Hematopoietic multipotent progenitor cell treated with erythropoietin and hydrocortisone succinate and interleukin-3 and kit ligand, for 17 days (in vitro differentiated cells): ENCODE measurements at regions not wholly inside any gene's neighbourhood (a gene's known extent, or its start where the extent isn't known, plus 50 kb on each side); places are given as distances from the start of the nearest gene placed in this dataset.

Experiments
- DNase-seq: peaks from one replicate; pipeline ENCODE4 v3.0.0-alpha.2; 2015; ENCODE audit warnings: low spot score

- no peak for DNase-seq
These were observed 190.2 kb upstream of the MYL2 start for GRCh38 chr12:111110556-111110955.

- DNase-seq = no peak
These were observed 188.3 kb upstream of the MYL2 start for GRCh38 chr12:111108726-111109125.

GRCh38 chr12:111107392-111108178, 187.2 kb upstream of the MYL2 start:
- DNase-seq = no peak

GRCh38 chr12:111105294-111105693, 184.9 kb upstream of the MYL2 start:
- DNase-seq = no peak

DNA sequence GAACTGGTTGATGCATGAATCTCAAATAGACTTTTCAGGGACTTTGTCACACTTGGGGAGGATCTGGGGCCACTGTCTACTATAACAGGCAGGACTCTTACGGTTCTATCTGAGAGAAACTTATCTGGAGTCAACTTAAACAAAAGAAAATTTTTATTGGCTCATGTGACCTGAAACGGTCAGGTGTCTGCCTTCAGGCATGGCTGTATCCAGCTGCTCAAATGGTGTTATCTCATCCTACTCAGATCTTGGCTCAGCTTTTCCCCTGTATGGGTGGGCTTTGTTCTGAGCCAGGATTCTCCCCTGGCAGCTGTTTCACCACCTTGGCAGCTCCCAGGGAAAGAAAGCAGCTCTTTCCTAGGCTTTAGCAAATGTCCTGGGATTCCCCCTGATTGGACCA, 183.2 kb upstream of the MYL2 start:
- DNase-seq = no peak

GRCh38 chr12:111102102-111102739, 181.8 kb upstream of the MYL2 start:
- no peak for DNase-seq

GRCh38 chr12:111101003-111101402, 180.6 kb upstream of the MYL2 start:
- DNase-seq = no peak

DNA sequence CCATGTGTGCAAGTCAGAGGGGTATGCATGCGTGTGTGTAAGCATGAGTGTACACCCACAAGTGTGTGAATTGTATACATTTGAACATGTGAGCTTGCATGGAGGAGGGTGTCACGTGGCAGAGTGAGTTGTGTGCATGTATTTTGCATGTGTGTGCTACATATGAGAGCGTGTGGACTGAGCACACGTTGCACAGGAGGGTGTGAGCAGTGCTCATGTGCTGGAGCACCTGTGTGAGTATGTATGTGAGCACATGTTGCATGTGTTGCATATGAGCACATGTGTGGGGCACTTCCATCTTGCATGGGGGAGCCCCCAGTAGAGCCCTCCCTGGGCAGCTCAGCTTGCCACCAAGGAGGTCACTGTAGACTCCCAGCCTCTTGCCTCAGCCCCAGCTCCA, 180.2 kb upstream of the MYL2 start:
- DNase-seq = no peak

DNA sequence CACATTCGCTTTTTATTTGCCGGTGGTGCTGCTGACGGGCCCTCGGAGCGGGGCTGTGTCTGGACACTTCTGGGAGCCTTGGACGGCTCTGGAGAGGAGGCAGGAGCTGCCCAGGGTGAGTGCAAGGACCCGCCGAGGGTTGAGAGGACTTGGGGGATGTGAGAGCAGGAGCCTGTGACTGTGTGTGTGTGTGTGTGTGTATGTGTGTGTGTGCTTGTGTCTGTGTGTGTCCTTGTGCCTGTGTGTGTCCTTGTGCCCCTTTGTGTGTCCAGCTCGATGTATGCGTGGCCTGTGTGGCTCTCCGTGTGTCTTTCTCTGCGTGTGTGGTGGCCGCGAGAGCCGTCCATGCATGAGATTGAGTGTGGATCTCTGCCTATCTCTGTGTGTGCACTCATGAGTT, 179.6 kb upstream of the MYL2 start:
- DNase-seq = no peak

- DNase-seq = no peak
These were observed 178.8 kb upstream of the MYL2 start for GRCh38 chr12:111099186-111099585.

DNA sequence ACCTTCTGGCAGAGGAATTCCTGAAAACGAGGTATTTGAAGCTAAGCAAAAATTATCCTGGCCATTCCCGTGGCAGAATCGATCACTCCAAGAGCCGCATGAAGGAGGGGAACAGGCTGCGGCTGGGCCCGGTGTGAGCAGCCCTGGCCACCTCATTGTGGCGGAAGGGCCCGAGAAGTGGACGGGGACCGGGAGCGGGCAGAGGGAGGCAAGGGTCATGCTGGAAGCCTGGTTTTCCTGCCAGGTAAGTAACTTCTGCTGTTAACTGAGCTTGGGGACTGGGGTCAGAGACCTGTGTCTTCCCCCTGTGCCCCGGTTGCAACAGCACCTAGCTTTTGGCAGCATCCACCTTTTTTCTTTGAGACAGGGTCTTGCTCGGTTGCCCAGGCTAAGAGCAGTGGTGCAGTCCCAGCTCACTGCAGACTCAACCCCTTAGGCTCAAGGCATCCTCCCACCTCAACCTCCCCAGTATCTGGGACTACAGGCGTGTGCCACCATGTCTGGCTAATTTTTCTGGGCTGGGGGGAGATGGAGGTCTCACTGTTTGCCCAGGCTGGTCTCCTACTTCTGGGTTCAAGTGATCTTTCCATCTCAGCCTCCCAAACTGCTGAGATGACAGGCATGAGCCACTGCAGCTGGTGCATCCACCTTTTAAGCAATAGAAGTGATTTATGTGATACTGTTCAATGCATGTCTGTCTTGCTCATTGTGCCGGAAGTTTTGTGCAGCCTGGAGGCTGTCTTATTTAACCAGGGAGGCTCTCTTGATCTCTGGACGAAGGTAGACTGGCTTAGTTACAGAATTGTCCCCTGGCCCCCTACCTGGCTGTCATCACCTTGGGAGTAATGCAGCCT, 174.0 kb upstream of the MYL2 start:
- DNase-seq = no peak

- no peak for DNase-seq
These were observed 173.2 kb upstream of the MYL2 start for GRCh38 chr12:111093428-111094142.

- DNase-seq = no peak
These were observed 170.7 kb upstream of the MYL2 start for GRCh38 chr12:111091051-111091450.

GRCh38 chr12:111089616-111090015, 169.2 kb upstream of the MYL2 start:
- DNase-seq = no peak

DNA sequence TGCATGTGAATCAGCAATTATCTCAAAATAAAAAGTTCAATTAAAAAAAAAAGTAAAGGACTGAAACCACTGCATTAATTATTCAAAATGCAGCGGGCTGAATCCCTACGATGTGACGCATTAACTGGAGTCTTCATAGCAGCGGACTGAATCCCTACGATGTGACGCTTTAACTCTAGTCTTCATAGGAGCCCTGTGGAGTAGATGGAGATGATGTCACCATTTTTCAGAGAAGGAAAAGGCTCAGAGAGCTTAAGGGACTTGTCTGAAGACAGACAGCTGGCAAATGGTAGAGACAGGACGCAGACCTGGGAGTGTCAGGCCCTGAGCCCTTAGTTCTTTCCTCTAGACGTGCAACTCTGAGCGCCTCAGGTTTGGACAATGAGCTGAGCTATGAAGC, 168.0 kb upstream of the MYL2 start:
- DNase-seq = no peak

- no peak for DNase-seq
These were observed 166.7 kb upstream of the MYL2 start for GRCh38 chr12:111086947-111087700.

DNA sequence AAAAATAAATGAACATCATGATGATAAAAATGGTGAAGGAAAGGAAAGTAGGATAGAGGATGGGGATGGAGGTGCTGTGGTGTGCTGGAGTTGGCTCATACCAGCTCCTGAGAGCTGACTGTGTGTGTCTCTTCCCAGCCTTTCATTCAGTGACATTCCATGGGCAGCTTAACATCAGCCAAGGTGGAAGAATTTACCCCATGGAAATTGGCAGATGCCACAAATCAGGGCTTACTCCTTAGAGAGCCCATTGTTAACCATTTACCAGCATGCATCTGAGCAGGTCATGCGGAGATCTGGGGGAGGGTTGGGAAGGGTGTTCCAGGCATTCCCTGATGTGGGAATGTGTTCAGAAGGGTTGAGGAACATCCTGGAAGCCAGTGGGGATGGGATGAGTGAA, 164.7 kb upstream of the MYL2 start:
- no peak for DNase-seq

DNA sequence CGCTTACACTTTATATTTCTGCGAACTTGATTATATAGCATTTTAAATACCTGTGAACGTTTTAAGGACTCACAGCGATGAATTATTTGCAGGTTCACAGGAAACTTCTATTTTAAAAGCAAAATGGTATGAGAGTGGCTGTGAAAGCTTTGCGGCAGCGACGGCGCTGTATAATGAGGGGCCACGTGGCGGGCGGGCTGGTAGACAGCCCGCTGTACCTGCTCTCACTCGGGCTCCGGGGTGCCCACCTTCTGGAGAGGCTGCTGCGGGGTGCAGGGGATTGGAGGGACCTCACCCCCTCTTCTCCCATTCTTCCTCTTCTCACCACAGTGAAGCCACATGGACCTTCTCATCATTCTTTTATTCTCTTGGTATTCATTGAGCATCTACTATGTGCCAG, 164.2 kb upstream of the MYL2 start:
- DNase-seq = no peak

- DNase-seq = no peak
These were observed 163.8 kb upstream of the MYL2 start for GRCh38 chr12:111084158-111084557.

DNA sequence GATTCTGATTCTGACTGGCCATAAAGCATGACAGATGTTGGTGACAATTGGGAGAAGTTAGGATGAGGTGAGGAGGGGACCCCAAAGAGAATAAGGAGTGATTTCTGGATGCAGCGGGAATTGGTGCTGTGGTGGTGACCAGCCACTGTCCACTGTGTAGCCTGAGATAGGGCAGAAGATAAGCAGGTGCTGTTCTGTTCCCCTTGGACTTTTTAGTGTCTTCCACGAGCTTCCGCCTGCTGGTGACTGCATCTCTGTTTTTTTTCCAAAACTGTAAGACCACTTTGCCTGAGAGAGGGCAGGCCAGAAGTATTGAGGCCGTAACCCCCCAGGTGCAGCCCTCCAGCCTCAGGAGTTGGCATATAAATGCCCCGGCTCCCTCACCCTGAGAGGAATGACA, 161.2 kb upstream of the MYL2 start:
- DNase-seq = no peak

GRCh38 chr12:111078731-111079130, 158.4 kb upstream of the MYL2 start:
- DNase-seq = no peak
